Neuronal stem cell (in vitro differentiated cells): ENCODE measurements at regions not wholly inside any gene's neighbourhood (a gene's known extent, or its start where the extent isn't known, plus 50 kb on each side); places are given as distances from the start of the nearest gene placed in this dataset.

ENCODE experiments used
- DNase-seq: peaks from one replicate; pipeline ENCODE4 v3.0.0-alpha.2; 2013; ENCODE audit warnings: low spot score
- H2AFZ ChIP-seq: one replicate; pipeline ENCODE4 v1.6.1; 2013; ENCODE audit warnings: mild to moderate bottlenecking, low read length, inconsistent platforms
- H2AK5ac ChIP-seq: 2 replicates; pipeline ENCODE4 v1.6.1; 2013; ENCODE audit warnings: low read depth, mild to moderate bottlenecking, inconsistent platforms, low read length, moderate library complexity, mixed read lengths
- H2BK120ac ChIP-seq: 2 replicates; pipeline ENCODE4 v1.6.1; 2013; ENCODE audit warnings: low read depth, mild to moderate bottlenecking, inconsistent platforms, low read length, moderate library complexity, mixed read lengths
- H2BK12ac ChIP-seq: one replicate; pipeline ENCODE4 v1.6.1; 2013; ENCODE audit warnings: low read length, inconsistent platforms
- H2BK15ac ChIP-seq: 2 replicates; pipeline ENCODE4 v1.6.1; 2013; ENCODE audit warnings: mild to moderate bottlenecking, low read length, inconsistent platforms, mixed read lengths
- H2BK5ac ChIP-seq: one replicate; pipeline ENCODE4 v1.6.1; 2013; ENCODE audit warnings: inconsistent platforms, mild to moderate bottlenecking, low read length, moderate library complexity
- H3K14ac ChIP-seq: one replicate; pipeline ENCODE4 v1.6.1; 2013; ENCODE audit warnings: low read length, inconsistent platforms
- H3K18ac ChIP-seq: 2 replicates; pipeline ENCODE4 v1.6.1; 2013; ENCODE audit warnings: low read length, inconsistent platforms
- H3K23ac ChIP-seq: 2 replicates; pipeline ENCODE4 v1.6.1; 2013; ENCODE audit warnings: low read depth, mild to moderate bottlenecking, mixed read lengths, low read length, inconsistent platforms; ENCODE audit not compliant: poor library complexity
- H3K27ac ChIP-seq: replicated peaks from 3 replicates; pipeline ENCODE4 v1.5.1; 2013; ENCODE audit warnings: low read length, inconsistent platforms
- H3K27me3 ChIP-seq, 3 experiments: 2 replicates each; pipeline ENCODE4 v1.6.1; 2013; ENCODE audit warnings: low read length in 3 of 3, mild to moderate bottlenecking in 2 of 3, inconsistent platforms in 1 of 3, low read depth in 1 of 3, mixed read lengths in 1 of 3, moderate library complexity in 1 of 3; ENCODE audit not compliant: control insufficient read depth in 3 of 3, insufficient read depth in 3 of 3
- H3K36me3 ChIP-seq, 2 donors: replicated peaks in 1 of 2; 2 replicates each; pipeline ENCODE4 v1.6.1; 2013; ENCODE audit warnings: low read length in 2 of 2; ENCODE audit not compliant: control insufficient read depth in 2 of 2, insufficient read depth in 2 of 2
- H3K4ac ChIP-seq: 2 replicates; pipeline ENCODE4 v1.6.1; 2013; ENCODE audit warnings: inconsistent platforms, mild to moderate bottlenecking, low read length, moderate library complexity
- H3K4me1 ChIP-seq, 2 donors: 1 replicate in 1 of 2; 2 replicates in 1 of 2; pipeline ENCODE4 v1.6.1; 2013; ENCODE audit warnings: low read length in 2 of 2, low read depth in 1 of 2; ENCODE audit not compliant: control insufficient read depth in 2 of 2, insufficient read depth in 1 of 2
- H3K4me2 ChIP-seq: one replicate; pipeline ENCODE4 v1.6.1; 2013; ENCODE audit warnings: mild to moderate bottlenecking, low read length, inconsistent platforms; ENCODE audit not compliant: insufficient read depth, poor library complexity, severe bottlenecking
- H3K4me3 ChIP-seq, 2 donors: 2 replicates each; pipeline ENCODE4 v1.5.1; 2013; ENCODE audit warnings: low read length in 2 of 2, mild to moderate bottlenecking in 2 of 2, inconsistent platforms in 1 of 2, moderate library complexity in 1 of 2
- H3K79me1 ChIP-seq: one replicate; pipeline ENCODE4 v1.6.1; 2013; ENCODE audit warnings: low read depth, mild to moderate bottlenecking, inconsistent platforms, low read length, moderate library complexity
- H3K9ac ChIP-seq: one replicate; pipeline ENCODE4 v1.6.1; 2013; ENCODE audit warnings: mild to moderate bottlenecking, low read depth, low read length, inconsistent platforms; ENCODE audit not compliant: poor library complexity
- H3K9me3 ChIP-seq, 2 donors: replicated peaks in 1 of 2; 2 replicates each; pipeline versions ENCODE3 to v1.6.1; 2013; ENCODE audit warnings: low read length in 2 of 2, mild to moderate bottlenecking in 2 of 2, inconsistent platforms in 1 of 2, low read depth in 1 of 2, mixed read lengths in 1 of 2, moderate library complexity in 1 of 2; ENCODE audit not compliant: control insufficient read depth in 2 of 2, insufficient read depth in 1 of 2
- H4K8ac ChIP-seq: one replicate; pipeline ENCODE4 v1.6.1; 2013; ENCODE audit warnings: low read depth, mild to moderate bottlenecking, inconsistent platforms, low read length, moderate library complexity
- H4K91ac ChIP-seq: one replicate; pipeline ENCODE4 v1.6.1; 2013; ENCODE audit warnings: low read length, low read depth, mild to moderate bottlenecking, inconsistent platforms; ENCODE audit not compliant: poor library complexity
- WGBS, 2 donors: extraction: QIAGEN DNeasy Blood & Tissue Kit; methylation state at CpG; one replicate each; pipeline ENCODE4 v1.1.7; 2013; ENCODE audit warnings: missing lambda C conversion rate in 2 of 2, mixed read lengths in 1 of 2; ENCODE audit not compliant: insufficient read length in 2 of 2, insufficient replicate concordance in 1 of 2; ENCODE audit errors: extremely low coverage in 2 of 2; 5-methylcytosine and 5-hydroxymethylcytosine counted together

DNA sequence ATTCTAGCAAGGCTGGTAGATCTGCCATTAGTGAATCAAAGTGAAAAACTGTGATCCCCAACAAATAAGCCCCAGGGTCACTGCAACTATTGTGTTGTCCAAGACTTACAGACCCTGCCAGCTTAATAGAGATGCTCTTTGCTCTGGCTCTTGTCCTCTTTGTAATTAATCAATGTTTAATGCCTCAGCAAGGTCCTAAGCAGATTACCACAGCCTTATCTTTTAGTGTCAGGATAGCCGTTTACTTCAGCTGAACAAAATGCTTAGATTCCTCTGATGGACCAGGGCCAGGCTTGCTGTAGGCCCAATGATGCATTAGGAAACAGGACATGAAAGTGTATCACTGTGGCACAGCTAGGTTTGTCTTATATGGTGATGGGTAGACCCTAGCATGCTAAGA, 353.3 kb downstream of the HACE1 start:
- Histone ChIP-seq H2BK12ac (no peak overlapping the region), H3K23ac (no peak overlapping the region), H2BK120ac (no peak overlapping the region), H2BK5ac (no peak overlapping the region), H3K4me2 (no peak overlapping the region), H3K4me3 (no peak overlapping the region), H4K91ac (no peak overlapping the region), H3K36me3 (no peaks in the 10 kb centered on the region), H4K8ac (no peak overlapping the region), H3K27ac (no peak overlapping the region), H3K9ac (no peak overlapping the region), H2AK5ac (no peak overlapping the region), H3K4ac (no peak overlapping the region), H3K79me1 (no peaks in the 10 kb centered on the region), H3K27me3 (no peaks in the 10 kb centered on the region), H2AFZ (no peak overlapping the region), H3K4me1 (no peaks in the 10 kb centered on the region), H3K14ac (no peak overlapping the region), H3K9me3 (no peaks in the 10 kb centered on the region), H3K18ac (no peak overlapping the region), H2BK15ac (no peak overlapping the region)
- DNase-seq: no peak
- no CpG with 5 or more reads among the region's 1 CpG for WGBS, 2 donors

- no peak overlapping the region for H2BK15ac ChIP-seq
- H3K27me3 ChIP-seq: no peaks in the 10 kb centered on the region
- no peak overlapping the region for H4K8ac ChIP-seq
- no peak overlapping the region for H4K91ac ChIP-seq
- H3K36me3 ChIP-seq: no peaks in the 10 kb centered on the region
- H3K27ac ChIP-seq: no peak overlapping the region
- H3K23ac ChIP-seq: no peak overlapping the region
- no peak overlapping the region for H3K4ac ChIP-seq
- H2AFZ ChIP-seq: no peak overlapping the region
- no peak overlapping the region for H2BK12ac ChIP-seq
- no peak overlapping the region for H3K4me2 ChIP-seq
- H3K4me3 ChIP-seq: no peak overlapping the region
- H3K9ac ChIP-seq: no peak overlapping the region
- no peaks in the 10 kb centered on the region for H3K9me3 ChIP-seq
- WGBS, 2 donors: no CpG with 5 or more reads among the region's 2 CpGs
- no peaks in the 10 kb centered on the region for H3K79me1 ChIP-seq
- no peak overlapping the region for H2BK5ac ChIP-seq
- no peaks in the 10 kb centered on the region for H3K4me1 ChIP-seq
- no peak overlapping the region for H2AK5ac ChIP-seq
- H3K18ac ChIP-seq: no peak overlapping the region
- H3K14ac ChIP-seq: no peak overlapping the region
- no peak overlapping the region for H2BK120ac ChIP-seq
- DNase-seq: no peak
These were observed 353.9 kb downstream of the HACE1 start for GRCh38 chr6:104505838-104506237.

DNA sequence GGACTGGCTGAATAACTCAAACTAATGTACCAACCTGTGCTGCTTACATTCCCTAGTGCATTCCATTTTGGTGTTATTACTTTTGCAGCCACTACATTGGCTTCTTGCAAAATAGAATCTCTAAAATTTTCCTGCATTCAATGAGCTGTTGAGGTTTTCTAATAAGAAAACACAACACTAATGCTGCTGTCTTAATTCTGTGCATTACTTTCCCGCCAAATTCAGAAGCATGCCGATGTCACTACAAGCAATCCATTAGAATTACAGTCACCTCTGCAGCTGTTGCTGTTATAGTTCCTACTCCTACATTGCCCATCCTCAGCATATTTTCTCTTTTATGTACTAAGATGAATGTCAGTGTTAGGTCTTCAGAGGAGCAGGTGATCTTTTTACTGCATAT, 359.5 kb downstream of the HACE1 start:
- H3K4me3 ChIP-seq: no peak overlapping the region
- no peaks in the 10 kb centered on the region for H3K27me3 ChIP-seq
- H3K4me1 ChIP-seq: no peaks in the 10 kb centered on the region
- no peaks in the 10 kb centered on the region for H3K79me1 ChIP-seq
- H3K14ac ChIP-seq: no peak overlapping the region
- no peak overlapping the region for H3K18ac ChIP-seq
- no peak overlapping the region for H3K4me2 ChIP-seq
- H3K36me3 ChIP-seq: no peaks in the 10 kb centered on the region
- H2AK5ac ChIP-seq: no peak overlapping the region
- H2BK120ac ChIP-seq: no peak overlapping the region
- no peak overlapping the region for H3K23ac ChIP-seq
- DNase-seq: no peak
- no peak overlapping the region for H3K27ac ChIP-seq
- no peak overlapping the region for H4K8ac ChIP-seq
- no peak overlapping the region for H2BK12ac ChIP-seq
- no peaks in the 10 kb centered on the region for H3K9me3 ChIP-seq
- H4K91ac ChIP-seq: no peak overlapping the region
- no peak overlapping the region for H2BK5ac ChIP-seq
- no peak overlapping the region for H2AFZ ChIP-seq
- no peak overlapping the region for H3K9ac ChIP-seq
- no peak overlapping the region for H3K4ac ChIP-seq
- H2BK15ac ChIP-seq: no peak overlapping the region
- no CpG with 5 or more reads among the region's 2 CpGs for WGBS, 2 donors

DNA sequence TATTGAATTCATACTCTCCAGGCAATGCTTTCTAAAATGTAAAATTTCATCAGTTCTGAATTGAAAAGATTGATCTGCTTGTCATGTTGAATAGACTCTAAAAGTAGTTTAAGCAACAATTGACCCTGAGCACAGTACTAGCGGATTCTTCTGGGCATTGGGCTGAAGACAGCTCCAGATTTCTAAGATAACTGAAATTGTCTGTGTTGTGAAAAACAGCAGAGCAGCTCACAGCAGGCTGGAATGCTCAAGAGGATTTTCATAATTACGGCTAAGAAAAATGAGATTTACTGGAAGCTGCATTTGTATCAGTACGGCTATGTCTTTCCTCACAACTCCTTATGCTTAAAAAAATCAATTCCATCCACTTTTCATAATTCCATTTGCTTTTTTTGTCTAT, 373.7 kb downstream of the HACE1 start:
- Histone ChIP-seq H3K14ac (no peak overlapping the region), H3K27ac (no peak overlapping the region), H3K36me3 (no peaks in the 10 kb centered on the region), H4K91ac (no peak overlapping the region), H3K9ac (no peak overlapping the region), H3K4me1 (no peaks in the 10 kb centered on the region), H3K4ac (no peak overlapping the region), H3K4me2 (no peak overlapping the region), H3K9me3 (no peaks in the 10 kb centered on the region), H2AFZ (no peak overlapping the region), H3K4me3 (no peak overlapping the region), H2AK5ac (no peak overlapping the region), H2BK120ac (no peak overlapping the region), H4K8ac (no peak overlapping the region), H2BK5ac (no peak overlapping the region), H2BK15ac (no peak overlapping the region), H3K23ac (no peak overlapping the region), H3K79me1 (peaks cover 2% of the 10 kb centered on the region), H3K18ac (no peak overlapping the region), H3K27me3 (no peaks in the 10 kb centered on the region), H2BK12ac (no peak overlapping the region)
- no peak for DNase-seq
- no CpG with 5 or more reads among the region's 3 CpGs for WGBS, 2 donors
